ENCODE measurements at regions not wholly inside any gene's neighbourhood (a gene's known extent, or its start where the extent isn't known, plus 50 kb on each side); places are given as distances from the start of the nearest gene placed in this dataset.

- Mint-ChIP-seq H3K4me3 (no peak overlapping the region), H3K36me3 (no peaks in the 10 kb centered on the region), H3K4me1 (peaks cover 11% of the 10 kb centered on the region), H3K27ac (no peak overlapping the region), H3K27me3 (ENCODE audit: low read depth) (no peaks in the 10 kb centered on the region; the same call in 1 of the 2 replicates), H3K9me3 (no peaks in the 10 kb centered on the region)
- ChIA-PET CTCF (interaction anchor here (0.6 kb wide), 1 partner anchor 85 kb away, joined by 3 read pairs; no protein-coding TSS in a partner anchor), POLR2A (no interaction called here)
- no peak for TF ChIP-seq FOXP1 (CRISPR knock-in tag; IDR thresholded peaks at IDR 0.05; ENCODE audit: borderline replicate concordance)
- TF ChIP-seq ARID4B (CRISPR knock-in tag; IDR thresholded peaks at IDR 0.05; ENCODE audit: borderline replicate concordance), result no peak
- ATAC-seq, result no peak
- DNase-seq (ENCODE audit: low spot score), result no peak
These were observed 170.2 kb upstream of the PAPPA start for GRCh38 chr9:115983366-115983765.

DNA sequence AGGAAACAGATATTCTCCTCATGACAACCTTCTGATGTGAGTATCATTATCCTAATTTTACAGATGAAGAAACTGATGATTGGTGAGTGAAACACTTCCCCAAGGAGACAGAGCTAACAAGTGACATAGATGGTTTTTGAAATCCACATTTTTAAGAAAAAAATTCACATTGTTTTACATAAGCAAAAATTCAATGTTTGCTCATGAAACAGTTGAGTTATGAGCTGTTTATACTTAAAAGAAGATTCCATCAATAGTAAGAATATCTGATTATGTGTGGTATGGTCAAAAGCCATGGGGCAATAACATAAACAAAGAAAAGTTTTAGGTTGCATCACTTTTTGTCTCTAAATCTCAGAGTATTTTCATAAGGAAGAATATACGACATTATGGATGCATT lies 167.9 kb upstream of the PAPPA start:
- ChIA-PET POLR2A (no interaction called here), CTCF (no interaction called here)
- H3K9me3 Mint-ChIP-seq, result no peaks in the 10 kb centered on the region
- DNase-seq (ENCODE audit: low spot score), result no peak
- TF ChIP-seq CREB1 (CRISPR knock-in tag; IDR thresholded peaks at IDR 0.05), result no peak
- TF ChIP-seq RORB (CRISPR knock-in tag; IDR thresholded peaks at IDR 0.05), result no peak
- no peak for TF ChIP-seq MXD4 (CRISPR knock-in tag; IDR thresholded peaks at IDR 0.05; ENCODE audit: borderline replicate concordance)
- no peak for TF ChIP-seq HMGXB4 (CRISPR knock-in tag; IDR thresholded peaks at IDR 0.05)
- TF ChIP-seq ZNF671 (CRISPR knock-in tag; IDR thresholded peaks at IDR 0.05), result no peak
- TF ChIP-seq ATF3 (CRISPR knock-in tag; conservative IDR thresholded peaks at IDR 0.05), result no peak
- no peak overlapping the region for H3K4me3 Mint-ChIP-seq
- H3K36me3 Mint-ChIP-seq, result no peaks in the 10 kb centered on the region
- H3K27me3 Mint-ChIP-seq (ENCODE audit: low read depth), result no peaks in the 10 kb centered on the region; the same call in 1 of the 2 replicates
- H3K4me1 Mint-ChIP-seq, result peaks cover 6% of the 10 kb centered on the region
- H3K27ac Mint-ChIP-seq, result no peak overlapping the region
- no peak for ATAC-seq

DNA sequence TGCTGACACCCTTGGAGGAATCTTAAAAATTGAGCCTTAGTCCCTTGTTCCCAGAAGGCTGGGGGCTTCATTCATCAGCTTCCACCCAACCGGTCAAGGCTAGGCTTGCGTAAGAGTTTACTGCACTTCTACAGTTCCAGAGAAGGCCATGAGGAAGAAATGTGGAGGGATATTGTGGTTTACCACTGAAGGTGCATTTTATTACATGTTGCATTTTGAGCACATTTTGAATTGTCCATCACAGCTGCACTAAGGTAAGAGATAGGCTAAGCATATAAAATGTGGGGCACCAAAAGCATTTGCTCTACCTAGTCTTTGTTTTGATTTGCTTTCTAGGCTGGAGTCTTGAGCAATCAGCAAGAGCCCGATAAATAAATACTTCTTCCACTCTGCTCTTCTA lies 167.1 kb upstream of the PAPPA start:
- ATAC-seq (no peak), DNase-seq (ENCODE audit: low spot score) (no peak)
- Mint-ChIP-seq H3K27me3 (ENCODE audit: low read depth) (no peaks in the 10 kb centered on the region; the same call in 1 of the 2 replicates), H3K4me1 (peaks cover under 1% of the 10 kb centered on the region), H3K9me3 (no peaks in the 10 kb centered on the region), H3K36me3 (no peaks in the 10 kb centered on the region), H3K4me3 (no peak overlapping the region), H3K27ac (no peak overlapping the region)
- ChIA-PET CTCF (no interaction called here), POLR2A (no interaction called here)
- no peak for TF ChIP-seq NR1H2 (CRISPR knock-in tag; IDR thresholded peaks at IDR 0.05)
- TF ChIP-seq, protein P1, sequence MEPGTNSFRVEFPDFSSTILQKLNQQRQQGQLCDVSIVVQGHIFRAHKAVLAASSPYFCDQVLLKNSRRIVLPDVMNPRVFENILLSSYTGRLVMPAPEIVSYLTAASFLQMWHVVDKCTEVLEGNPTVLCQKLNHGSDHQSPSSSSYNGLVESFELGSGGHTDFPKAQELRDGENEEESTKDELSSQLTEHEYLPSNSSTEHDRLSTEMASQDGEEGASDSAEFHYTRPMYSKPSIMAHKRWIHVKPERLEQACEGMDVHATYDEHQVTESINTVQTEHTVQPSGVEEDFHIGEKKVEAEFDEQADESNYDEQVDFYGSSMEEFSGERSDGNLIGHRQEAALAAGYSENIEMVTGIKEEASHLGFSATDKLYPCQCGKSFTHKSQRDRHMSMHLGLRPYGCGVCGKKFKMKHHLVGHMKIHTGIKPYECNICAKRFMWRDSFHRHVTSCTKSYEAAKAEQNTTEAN (CRISPR knock-in tag; IDR thresholded peaks at IDR 0.05), result no peak
- no peak for TF ChIP-seq SMAD3 (CRISPR knock-in tag; IDR thresholded peaks at IDR 0.05; ENCODE audit: borderline replicate concordance)
- TF ChIP-seq IRF1 (CRISPR knock-in tag; IDR thresholded peaks at IDR 0.05), result no peak
- TF ChIP-seq GRHL2 (CRISPR knock-in tag; IDR thresholded peaks at IDR 0.05; ENCODE audit: insufficient replicate concordance, severe bottlenecking), result no peak
- no peak for TF ChIP-seq MXD4 (CRISPR knock-in tag; IDR thresholded peaks at IDR 0.05; ENCODE audit: borderline replicate concordance)
- TF ChIP-seq ZNF263 (CRISPR knock-in tag; IDR thresholded peaks at IDR 0.05; ENCODE audit: low read depth), result no peak
- TF ChIP-seq PRRX2 (CRISPR knock-in tag; IDR thresholded peaks at IDR 0.05), result no peak
- TF ChIP-seq ATF2 (CRISPR knock-in tag; IDR thresholded peaks at IDR 0.05; ENCODE audit: borderline replicate concordance, low read depth), result no peak
- TF ChIP-seq NFATC4 (CRISPR knock-in tag; IDR thresholded peaks at IDR 0.05), result no peak
- no peak for TF ChIP-seq HMGA2 (CRISPR knock-in tag; IDR thresholded peaks at IDR 0.05)
- no peak for TF ChIP-seq HMGXB4 (CRISPR knock-in tag; IDR thresholded peaks at IDR 0.05)
- TF ChIP-seq ZNF317 (CRISPR knock-in tag; IDR thresholded peaks at IDR 0.05; ENCODE audit: borderline replicate concordance, low read depth), result no peak
